HG02588 (cell line): ENCODE measurements at regions not wholly inside any gene's neighbourhood (a gene's known extent, or its start where the extent isn't known, plus 50 kb on each side); places are given as distances from the start of the nearest gene placed in this dataset.

Experiments
- ATAC-seq: cut with Tn5 transposase; IDR thresholded peaks from one replicate; pipeline ENCODE4 v1.9.1; 2021; ENCODE audit warnings: mild to moderate bottlenecking, moderate library complexity; ENCODE audit not compliant: unreplicated experiment

- ATAC-seq: no peak
Measured at GRCh38 chr7:155865830-155866525, 53.7 kb upstream of the SHH start.

GRCh38 chr7:155864991-155865690, 52.9 kb upstream of the SHH start:
- ATAC-seq: no peak

GRCh38 chr7:155864271-155864985, 52.2 kb upstream of the SHH start:
- no peak for ATAC-seq

GRCh38 chr7:155863721-155864151, 51.5 kb upstream of the SHH start:
- no peak for ATAC-seq

GRCh38 chr7:155862123-155862892, 50.0 kb upstream of the SHH start:
- ATAC-seq: no peak
